Suprapubic skin (tissue), 3 donors: ENCODE measurements at regions not wholly inside any gene's neighbourhood (a gene's known extent, or its start where the extent isn't known, plus 50 kb on each side); places are given as distances from the start of the nearest gene placed in this dataset.

ENCODE experiments used
- EP300 ChIP-seq: sonication (generic); formaldehyde crosslinking; IDR thresholded peaks from one replicate; pipeline ENCODE4 v1.6.1; 2017; ENCODE audit warnings: antibody characterized with exemption
- POLR2A ChIP-seq, 2 donors: fragments of 450-650 bp; IDR thresholded peaks; one replicate each; pipeline ENCODE4 v1.6.1; 2017; ENCODE audit warnings: antibody characterized with exemption in 2 of 2, mild to moderate bottlenecking in 2 of 2, moderate library complexity in 2 of 2
- TF ChIP-seq, protein P1 (sequence below), 2 donors: fragments of 200-600 bp in 1 of 2; fragments of 450-650 bp in 1 of 2; sonication (generic) in 1 of 2; IDR thresholded peaks; one replicate each; pipeline ENCODE4 v1.5.1; 2016 to 2019; ENCODE audit warnings: antibody characterized with exemption in 2 of 2, mild to moderate bottlenecking in 1 of 2, moderate library complexity in 1 of 2

GRCh38 chr4:8939840-8940742, 68.5 kb upstream of the HMX1 start:
- TF ChIP-seq POLR2A (IDR thresholded peaks at IDR 0.05) (no peak), EP300 (no peak)
- TF ChIP-seq, protein P1, sequence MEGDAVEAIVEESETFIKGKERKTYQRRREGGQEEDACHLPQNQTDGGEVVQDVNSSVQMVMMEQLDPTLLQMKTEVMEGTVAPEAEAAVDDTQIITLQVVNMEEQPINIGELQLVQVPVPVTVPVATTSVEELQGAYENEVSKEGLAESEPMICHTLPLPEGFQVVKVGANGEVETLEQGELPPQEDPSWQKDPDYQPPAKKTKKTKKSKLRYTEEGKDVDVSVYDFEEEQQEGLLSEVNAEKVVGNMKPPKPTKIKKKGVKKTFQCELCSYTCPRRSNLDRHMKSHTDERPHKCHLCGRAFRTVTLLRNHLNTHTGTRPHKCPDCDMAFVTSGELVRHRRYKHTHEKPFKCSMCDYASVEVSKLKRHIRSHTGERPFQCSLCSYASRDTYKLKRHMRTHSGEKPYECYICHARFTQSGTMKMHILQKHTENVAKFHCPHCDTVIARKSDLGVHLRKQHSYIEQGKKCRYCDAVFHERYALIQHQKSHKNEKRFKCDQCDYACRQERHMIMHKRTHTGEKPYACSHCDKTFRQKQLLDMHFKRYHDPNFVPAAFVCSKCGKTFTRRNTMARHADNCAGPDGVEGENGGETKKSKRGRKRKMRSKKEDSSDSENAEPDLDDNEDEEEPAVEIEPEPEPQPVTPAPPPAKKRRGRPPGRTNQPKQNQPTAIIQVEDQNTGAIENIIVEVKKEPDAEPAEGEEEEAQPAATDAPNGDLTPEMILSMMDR (IDR thresholded peaks at IDR 0.05): no peak
